Lower lobe of right lung (tissue), 2 donors: ENCODE measurements at regions not wholly inside any gene's neighbourhood (a gene's known extent, or its start where the extent isn't known, plus 50 kb on each side); places are given as distances from the start of the nearest gene placed in this dataset.
A peak's percentile ranks its signal among the peaks of the same experiment; 100 is the strongest.

Experiments
- ATAC-seq, 2 donors: fragments of 200-7000 bp; cut with Tn5 transposase; one replicate each; pipeline ENCODE4 v1.9.1; 2020 to 2022; ENCODE audit warnings: mild to moderate bottlenecking in 2 of 2, moderate library complexity in 2 of 2
- DNase-seq: peaks from one replicate; pipeline ENCODE4 v3.0.0-alpha.2; 2020
- H3K27ac ChIP-seq: fragments of 200-600 bp; one replicate; pipeline ENCODE4 v1.8.0; 2022
- H3K27me3 ChIP-seq: fragments of 200-600 bp; one replicate; pipeline ENCODE4 v1.8.0; 2022; ENCODE audit warnings: low read depth
- H3K36me3 ChIP-seq: fragments of 200-600 bp; one replicate; pipeline ENCODE4 v1.8.0; 2022; ENCODE audit warnings: mild to moderate bottlenecking
- H3K4me1 ChIP-seq: fragments of 200-600 bp; one replicate; pipeline ENCODE4 v1.8.0; 2022
- H3K4me3 ChIP-seq: fragments of 200-600 bp; one replicate; pipeline ENCODE4 v1.8.0; 2022; ENCODE audit warnings: mild to moderate bottlenecking
- H3K9me3 ChIP-seq: fragments of 200-600 bp; one replicate; pipeline ENCODE4 v1.8.0; 2022
- CTCF ChIP-seq: fragments of 200-600 bp; IDR thresholded peaks from one replicate; pipeline ENCODE4 v1.8.0; 2022; ENCODE audit warnings: antibody characterized with exemption, mild to moderate bottlenecking
- intact Hi-C: fragments of 100-400 bp; cut with DNase I; formaldehyde crosslinking; loops from one replicate; pipeline ENCODE4 v1.11.0; 2022
- donor health status: DM: no; HTN: yes; CAD: no; lungs with severe emphysema.

- Histone ChIP-seq H3K36me3 (no peaks in the 10 kb centered on the region), H3K4me1 (peaks cover 16% of the 10 kb centered on the region), H3K27me3 (no peaks in the 10 kb centered on the region), H3K27ac (no peak overlapping the region), H3K4me3 (no peak overlapping the region), H3K9me3 (no peaks in the 10 kb centered on the region)
- intact Hi-C loops: no loop called here
- TF ChIP-seq CTCF: no peak
- no peak for DNase-seq
- no peak for ATAC-seq
Observed at GRCh38 chr10:7474388-7474787, 63.6 kb upstream of the SFMBT2 start.

- intact Hi-C loops: no loop called here
- ATAC-seq (no peak), DNase-seq (no peak)
- Histone ChIP-seq H3K27ac (no peak overlapping the region), H3K36me3 (no peaks in the 10 kb centered on the region), H3K9me3 (no peaks in the 10 kb centered on the region), H3K4me3 (no peak overlapping the region), H3K4me1 (peaks cover 16% of the 10 kb centered on the region), H3K27me3 (no peaks in the 10 kb centered on the region)
- TF ChIP-seq CTCF: no peak
Observed at GRCh38 chr10:7473474-7473873, 62.6 kb upstream of the SFMBT2 start.

DNA sequence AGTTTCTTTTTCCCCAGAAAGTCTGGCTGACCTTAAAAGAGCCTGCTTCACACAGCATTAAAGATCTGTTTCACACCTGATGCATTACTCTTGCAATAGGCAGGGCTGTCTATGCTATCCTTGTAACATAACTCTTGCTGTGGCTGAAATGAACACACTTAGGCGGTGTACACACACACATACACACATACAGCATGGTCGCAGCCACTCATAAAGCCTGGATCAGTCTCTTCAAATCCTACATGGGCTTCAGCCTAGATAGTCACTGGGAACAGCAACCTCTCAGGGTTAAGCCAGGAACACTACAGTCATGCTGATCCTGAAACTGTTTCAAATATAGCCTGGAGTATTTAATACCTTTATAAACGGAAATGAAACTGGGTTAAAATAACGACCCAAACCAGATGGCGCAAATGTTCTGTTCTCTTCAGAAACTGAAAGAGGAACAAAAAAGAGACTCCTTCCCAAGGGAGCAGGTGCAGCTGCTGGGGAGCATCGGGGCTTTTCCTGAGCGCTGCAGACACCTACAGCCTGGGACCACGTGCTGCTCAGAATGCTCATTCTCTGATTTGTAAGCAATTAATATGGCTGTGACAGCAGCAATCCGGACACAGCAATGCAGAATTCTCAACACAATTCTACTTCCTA is 61.0 kb upstream of the SFMBT2 start:
- H3K9me3 ChIP-seq: no peaks in the 10 kb centered on the region
- intact Hi-C loops: no loop called here
- no peak for DNase-seq
- H3K36me3 ChIP-seq: no peaks in the 10 kb centered on the region
- peak; percentile 57 to 63 for ATAC-seq
- H3K4me1 ChIP-seq: peaks cover 16% of the 10 kb centered on the region
- H3K27me3 ChIP-seq: no peaks in the 10 kb centered on the region
- H3K4me3 ChIP-seq: no peak overlapping the region
- no peak overlapping the region for H3K27ac ChIP-seq
- TF ChIP-seq CTCF: no peak

- Histone ChIP-seq H3K4me3 (no peak overlapping the region), H3K27ac (no peak overlapping the region), H3K36me3 (no peaks in the 10 kb centered on the region), H3K4me1 (peaks cover 11% of the 10 kb centered on the region), H3K27me3 (no peaks in the 10 kb centered on the region), H3K9me3 (no peaks in the 10 kb centered on the region)
- ATAC-seq (no peak), DNase-seq (no peak)
- no peak for TF ChIP-seq CTCF
- intact Hi-C loops: no loop called here
Observed at GRCh38 chr10:7470371-7470770, 59.5 kb upstream of the SFMBT2 start.

DNA sequence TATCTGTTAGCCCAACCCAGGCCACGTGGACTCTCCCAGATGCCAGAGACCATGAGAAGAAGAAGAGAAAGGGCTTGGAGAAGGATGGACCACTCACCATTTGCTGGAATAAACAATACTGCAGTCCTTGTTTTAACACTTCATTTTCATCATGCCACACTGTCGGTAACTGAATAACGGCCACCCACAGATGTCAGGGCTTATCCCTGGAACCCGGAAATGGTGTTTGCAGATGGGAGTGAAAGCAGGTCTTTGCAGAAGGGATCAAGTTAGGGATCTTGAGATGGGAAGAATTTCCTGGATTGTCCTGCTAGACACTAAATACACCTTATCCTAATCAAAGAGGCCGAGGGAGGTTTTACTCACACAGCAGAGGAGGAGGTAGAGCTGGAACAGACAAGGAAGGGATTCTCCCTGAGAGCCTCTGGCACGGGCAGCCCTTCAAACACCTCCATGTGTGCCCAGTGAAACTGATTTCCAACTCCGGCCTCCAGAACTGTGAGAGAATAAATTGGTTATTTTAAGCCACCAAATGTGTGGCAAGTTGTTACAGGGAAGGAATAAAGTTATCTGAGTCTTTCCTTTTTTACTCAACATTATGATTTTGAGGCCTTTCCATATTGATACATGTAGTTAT is 56.3 kb upstream of the SFMBT2 start:
- no peak overlapping the region for H3K27ac ChIP-seq
- H3K9me3 ChIP-seq: no peaks in the 10 kb centered on the region
- no peak overlapping the region for H3K4me3 ChIP-seq
- TF ChIP-seq CTCF: no peak
- intact Hi-C loops: no loop called here
- peaks cover 7% of the 10 kb centered on the region for H3K4me1 ChIP-seq
- no peak for DNase-seq
- no peaks in the 10 kb centered on the region for H3K36me3 ChIP-seq
- no peaks in the 10 kb centered on the region for H3K27me3 ChIP-seq
- ATAC-seq: no peak
